GM10248 (cell line): ENCODE measurements at regions not wholly inside any gene's neighbourhood (a gene's known extent, or its start where the extent isn't known, plus 50 kb on each side); places are given as distances from the start of the nearest gene placed in this dataset.

Experiments
- CTCF ChIA-PET: fragments of 300-600 bp; sonication (Branson Sonifier 250); formaldehyde crosslinking; extraction: SDS; loops from one replicate; lab custom pipeline; 2021; ENCODE audit warnings: antibody characterized with exemption; lab: Yijun Ruan, JAX
- POLR2A ChIA-PET: fragments of 350-650 bp; sonication (Branson Sonifier 250); formaldehyde crosslinking; extraction: SDS; loops from one replicate; lab custom pipeline; 2020; ENCODE audit warnings: antibody characterized with exemption; lab: Yijun Ruan, JAX
- DNase-seq: peaks from one replicate; pipeline ENCODE4 v3.0.0; 2012; ENCODE audit errors: extremely low spot score
- TF ChIP-seq, protein P1 (sequence below): IDR thresholded peaks from 2 replicates; pipeline ENCODE4 v1.5.1; 2012; ENCODE audit warnings: mild to moderate bottlenecking, low read depth; ENCODE audit errors: extremely low read depth, missing control alignments, control extremely low read depth

DNA sequence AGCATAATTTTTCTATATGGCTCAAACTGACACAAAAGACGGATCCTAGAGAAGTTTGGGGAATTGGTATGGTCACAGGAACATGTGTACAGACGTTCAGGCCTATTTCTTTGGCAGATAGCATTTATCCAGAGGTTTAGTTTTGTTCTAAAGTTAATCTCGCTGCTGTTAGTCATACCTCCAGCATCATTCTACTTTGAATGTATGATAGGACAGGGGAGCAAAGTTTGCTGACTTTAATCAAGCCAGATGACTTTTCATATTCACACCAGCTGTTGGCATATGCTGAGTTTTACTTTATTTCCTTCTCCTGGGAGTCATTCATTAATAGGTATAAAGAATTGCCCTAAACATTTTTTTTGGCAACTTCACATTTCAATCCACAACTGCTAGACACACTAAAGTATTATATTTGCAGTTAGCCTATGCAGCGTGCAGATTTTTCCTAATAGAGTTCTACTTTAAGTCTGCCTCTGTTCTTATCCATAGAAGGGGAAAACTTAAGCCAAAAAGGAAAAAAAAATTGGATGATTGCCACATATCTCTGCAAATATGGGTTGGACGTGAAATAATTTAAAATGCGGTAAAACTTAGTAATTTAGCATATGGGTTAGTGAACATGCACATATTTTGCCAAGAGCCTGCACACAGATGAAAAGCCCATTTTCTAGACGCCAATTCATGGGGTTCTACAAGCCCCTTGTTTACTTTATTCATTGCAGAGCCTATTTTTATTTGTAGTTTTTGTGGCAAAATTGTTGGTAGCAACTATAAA lies 213.1 kb downstream of the C7orf25 start:
- ChIA-PET CTCF (no interaction called here), POLR2A (no interaction called here)
- TF ChIP-seq, protein P1, sequence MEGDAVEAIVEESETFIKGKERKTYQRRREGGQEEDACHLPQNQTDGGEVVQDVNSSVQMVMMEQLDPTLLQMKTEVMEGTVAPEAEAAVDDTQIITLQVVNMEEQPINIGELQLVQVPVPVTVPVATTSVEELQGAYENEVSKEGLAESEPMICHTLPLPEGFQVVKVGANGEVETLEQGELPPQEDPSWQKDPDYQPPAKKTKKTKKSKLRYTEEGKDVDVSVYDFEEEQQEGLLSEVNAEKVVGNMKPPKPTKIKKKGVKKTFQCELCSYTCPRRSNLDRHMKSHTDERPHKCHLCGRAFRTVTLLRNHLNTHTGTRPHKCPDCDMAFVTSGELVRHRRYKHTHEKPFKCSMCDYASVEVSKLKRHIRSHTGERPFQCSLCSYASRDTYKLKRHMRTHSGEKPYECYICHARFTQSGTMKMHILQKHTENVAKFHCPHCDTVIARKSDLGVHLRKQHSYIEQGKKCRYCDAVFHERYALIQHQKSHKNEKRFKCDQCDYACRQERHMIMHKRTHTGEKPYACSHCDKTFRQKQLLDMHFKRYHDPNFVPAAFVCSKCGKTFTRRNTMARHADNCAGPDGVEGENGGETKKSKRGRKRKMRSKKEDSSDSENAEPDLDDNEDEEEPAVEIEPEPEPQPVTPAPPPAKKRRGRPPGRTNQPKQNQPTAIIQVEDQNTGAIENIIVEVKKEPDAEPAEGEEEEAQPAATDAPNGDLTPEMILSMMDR: no peak
- DNase-seq: no peak

DNA sequence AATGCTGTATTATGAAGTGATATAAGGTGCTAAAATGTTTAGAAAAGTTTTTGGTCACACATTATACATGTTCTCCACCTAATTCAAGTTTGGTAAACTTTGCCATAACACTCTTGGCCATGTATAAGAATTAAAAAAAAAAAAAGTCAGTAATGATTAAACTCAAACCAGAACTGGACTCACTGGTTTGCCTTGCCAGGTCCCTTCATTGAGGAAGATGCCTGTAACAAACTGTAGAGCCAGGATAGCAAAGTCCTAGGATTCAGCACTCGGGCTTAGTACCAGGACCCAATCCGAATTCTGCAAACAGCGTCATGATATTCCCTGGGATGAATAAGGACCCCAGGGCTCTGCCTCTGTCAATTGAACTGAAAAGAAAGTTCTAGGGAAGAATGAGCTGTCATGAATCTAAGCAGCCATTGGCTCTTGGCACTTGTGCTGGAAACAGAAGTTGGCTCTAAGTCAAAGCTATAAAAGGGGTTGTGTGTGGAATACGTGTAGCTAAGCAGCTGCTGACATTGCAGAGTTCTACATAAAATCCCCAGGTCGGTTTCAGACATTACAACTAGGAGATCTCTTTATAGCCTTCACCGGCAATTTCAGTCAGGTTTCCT lies 216.9 kb downstream of the C7orf25 start:
- DNase-seq: no peak
- CTCF ChIA-PET: no interaction called here
- TF ChIP-seq, protein P1: no peak
- POLR2A ChIA-PET: no interaction called here

DNA sequence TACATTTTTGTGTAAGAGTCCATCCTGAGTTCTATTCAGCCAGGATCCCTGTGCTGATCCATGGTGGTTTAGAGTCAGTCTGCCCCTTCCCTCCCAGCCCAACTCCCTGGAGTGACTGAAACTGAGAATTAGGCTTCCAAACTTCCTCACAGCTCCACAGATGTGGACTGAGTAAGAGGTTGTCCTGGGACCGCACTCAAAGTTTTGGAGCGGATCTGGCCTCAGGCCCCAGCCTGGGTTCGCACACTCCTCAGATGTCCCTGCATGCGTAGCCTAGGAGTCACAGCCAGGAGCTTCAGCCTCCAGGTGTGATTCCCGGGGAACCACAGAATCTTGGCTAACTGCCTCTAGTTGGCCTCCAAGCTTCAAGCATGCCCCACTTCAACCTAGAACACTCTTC lies 218.1 kb downstream of the C7orf25 start:
- ChIA-PET CTCF (interaction anchor here (2.2 kb wide), 1 partner anchor 28 kb away, joined by 4 read pairs; no protein-coding TSS in a partner anchor), POLR2A (no interaction called here)
- DNase-seq: no peak
- TF ChIP-seq, protein P1: no peak

GRCh38 chr7:42692621-42693020 lies 219.2 kb downstream of the C7orf25 start:
- TF ChIP-seq, protein P1: no peak
- ChIA-PET POLR2A (no interaction called here), CTCF (interaction anchor here (2.2 kb wide), 1 partner anchor 29 kb away, joined by 4 read pairs; no protein-coding TSS in a partner anchor)
- DNase-seq: no peak

DNA sequence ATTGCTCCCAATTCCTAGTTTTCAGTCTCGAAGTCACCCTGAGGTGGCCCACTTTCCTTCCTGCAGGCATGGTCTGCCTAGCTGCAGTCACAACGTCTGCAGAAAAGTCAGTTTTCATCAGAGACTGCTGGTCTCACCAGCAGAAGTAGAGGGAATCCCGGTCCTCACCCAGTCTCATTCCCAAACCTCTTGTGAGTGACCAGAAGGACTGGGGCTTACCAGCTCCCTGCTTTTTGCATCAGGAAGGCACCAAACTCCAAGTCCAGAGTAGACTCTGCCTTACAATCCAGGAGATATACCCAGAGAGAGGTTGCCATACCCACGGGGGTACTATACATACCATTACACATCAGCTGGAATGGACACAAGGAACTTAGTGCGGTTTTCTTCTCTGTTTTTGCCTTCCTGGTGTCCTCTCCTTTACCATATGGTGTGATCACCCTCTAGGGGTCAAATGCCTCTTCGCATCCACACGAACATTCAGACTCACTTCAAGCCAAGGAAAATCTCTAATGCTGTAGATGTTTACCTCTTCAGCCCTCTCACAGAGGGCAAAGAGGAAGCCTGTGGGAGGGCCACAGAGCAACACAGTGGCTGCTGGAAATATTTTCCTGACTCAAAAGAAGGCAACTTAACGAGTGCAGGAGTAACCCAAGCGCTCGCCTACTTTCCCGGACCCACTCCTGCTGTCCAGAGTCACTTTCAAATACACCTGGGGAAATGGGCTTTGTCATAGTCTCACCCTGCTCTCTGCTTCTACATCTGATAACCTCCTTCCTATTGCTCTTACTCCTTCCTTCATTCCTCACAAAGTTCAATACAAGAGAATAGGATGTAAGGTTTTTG lies 220.9 kb downstream of the C7orf25 start:
- CTCF ChIA-PET: interaction anchor here (0.8 to 2.0 kb wide), 4 partner anchors 10 to 748 kb away, joined by 3 to 13 read pairs (median 4); no protein-coding TSS in a partner anchor
- no peak for DNase-seq
- TF ChIP-seq, protein P1: peak; percentile 12
- POLR2A ChIA-PET: no interaction called here

DNA sequence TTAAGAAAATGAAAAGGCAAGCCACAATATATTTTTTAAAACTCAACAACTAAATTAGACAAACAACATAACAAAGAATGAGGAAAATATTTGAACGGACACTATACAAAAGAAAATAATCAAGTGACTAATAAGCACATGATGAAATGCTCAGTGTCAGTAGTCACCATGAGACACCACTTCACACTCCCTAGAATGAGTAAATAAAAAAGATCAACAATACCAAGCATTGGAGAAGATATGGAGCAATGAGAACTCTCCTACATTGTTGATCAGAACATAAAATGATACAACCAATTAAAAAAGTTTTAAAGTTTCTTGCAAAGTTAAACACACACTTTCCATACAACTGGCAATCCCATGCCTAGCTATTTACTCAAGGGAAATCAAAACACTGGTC lies 222.2 kb downstream of the C7orf25 start:
- no peak for DNase-seq
- ChIA-PET CTCF (interaction anchor here (1.2 to 2.0 kb wide), 3 partner anchors 12 to 20 kb away, joined by 3 to 13 read pairs (median 5); no protein-coding TSS in a partner anchor), POLR2A (no interaction called here)
- TF ChIP-seq, protein P1: no peak
